NCI-H69 (cell line): ENCODE measurements at regions not wholly inside any gene's neighbourhood (a gene's known extent, or its start where the extent isn't known, plus 50 kb on each side); places are given as distances from the start of the nearest gene placed in this dataset.
"Not testable (repeated sequence)": the region's sequence is repeated elsewhere in the genome, so short reads cannot be mapped to it uniquely, and the experiment has no call there.

Experiments
- DNase-seq: peaks from one replicate; lab custom pipeline; 2025; lab: John Stamatoyannopoulos, UW

- not testable (repeated sequence) for DNase-seq
Measured at GRCh38 chr20:57971583-57971982, 256.9 kb downstream of the ANKRD60 start.

- DNase-seq, result peak; percentile 38
Measured at GRCh38 chr20:57970856-57971255, 257.6 kb downstream of the ANKRD60 start.

GRCh38 chr20:57970116-57970515 is 258.3 kb downstream of the ANKRD60 start:
- no peak for DNase-seq

GRCh38 chr20:57968120-57968519 is 258.3 kb upstream of the PMEPA1 start:
- no peak for DNase-seq

DNA sequence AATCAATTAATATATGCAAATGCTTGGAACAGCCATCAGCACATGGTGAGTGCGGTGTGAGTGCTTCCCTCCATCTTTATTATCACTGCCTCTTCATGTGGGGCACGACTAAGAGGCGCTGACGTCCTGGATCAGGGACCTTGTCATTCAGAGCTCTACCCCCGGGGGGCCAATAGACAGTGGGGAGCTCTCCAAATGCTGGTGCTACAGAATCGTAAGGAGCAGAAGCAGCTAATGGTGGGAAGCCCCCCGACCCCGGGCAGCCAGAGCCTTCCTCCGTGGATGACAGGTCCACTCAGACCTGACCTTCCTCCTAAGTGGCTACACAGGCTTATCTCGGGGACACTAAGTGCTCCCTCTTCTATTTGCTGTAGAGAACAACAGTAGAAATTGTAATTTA is 257.5 kb upstream of the PMEPA1 start:
- no peak for DNase-seq

- no peak for DNase-seq
Measured at GRCh38 chr20:57966620-57967019, 256.8 kb upstream of the PMEPA1 start.

- DNase-seq, result no peak
Measured at GRCh38 chr20:57965441-57965840, 255.6 kb upstream of the PMEPA1 start.

GRCh38 chr20:57964011-57964862 is 254.4 kb upstream of the PMEPA1 start:
- DNase-seq, result peak; percentile 40

DNA sequence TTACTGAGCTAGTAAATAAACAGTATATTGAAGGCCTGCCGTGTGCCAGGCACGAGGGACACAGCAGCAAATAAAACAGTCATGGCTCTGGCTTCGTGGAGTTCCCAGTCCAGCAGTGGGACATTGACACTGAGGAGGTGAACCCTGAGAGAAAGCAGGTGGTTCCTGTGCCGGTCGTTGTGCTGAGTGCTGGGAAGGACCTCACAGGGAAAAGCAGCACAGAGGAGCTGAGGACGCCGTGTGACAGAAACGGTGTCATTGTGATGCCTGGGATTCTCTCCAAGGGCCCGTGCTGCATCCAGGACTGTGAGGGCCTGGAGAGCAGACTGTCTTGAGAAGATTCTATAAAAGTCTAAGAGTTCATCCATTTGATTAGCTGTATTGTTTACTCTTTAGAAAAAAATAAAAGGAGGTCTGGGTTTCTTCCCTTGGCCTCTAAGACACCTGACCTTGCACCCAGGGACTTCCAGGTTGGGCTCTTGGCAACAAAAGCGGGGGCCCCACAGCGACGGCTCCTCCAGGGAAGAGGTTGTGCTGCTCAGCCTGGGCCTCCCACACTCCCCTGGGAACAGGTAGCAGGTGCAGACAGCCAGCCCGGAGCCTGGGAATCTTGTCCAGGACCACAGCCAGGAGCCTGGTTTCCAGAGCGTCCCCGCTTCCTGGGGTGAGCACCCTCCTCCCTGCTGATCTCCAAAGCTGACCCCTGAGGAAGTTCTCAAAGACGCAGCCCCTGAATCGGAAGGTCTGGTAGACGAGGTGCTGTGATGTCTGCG is 251.2 kb upstream of the PMEPA1 start:
- peak; percentile 55 for DNase-seq

- DNase-seq, result peak; percentile 27
Measured at GRCh38 chr20:57959589-57959988, 249.8 kb upstream of the PMEPA1 start.

DNA sequence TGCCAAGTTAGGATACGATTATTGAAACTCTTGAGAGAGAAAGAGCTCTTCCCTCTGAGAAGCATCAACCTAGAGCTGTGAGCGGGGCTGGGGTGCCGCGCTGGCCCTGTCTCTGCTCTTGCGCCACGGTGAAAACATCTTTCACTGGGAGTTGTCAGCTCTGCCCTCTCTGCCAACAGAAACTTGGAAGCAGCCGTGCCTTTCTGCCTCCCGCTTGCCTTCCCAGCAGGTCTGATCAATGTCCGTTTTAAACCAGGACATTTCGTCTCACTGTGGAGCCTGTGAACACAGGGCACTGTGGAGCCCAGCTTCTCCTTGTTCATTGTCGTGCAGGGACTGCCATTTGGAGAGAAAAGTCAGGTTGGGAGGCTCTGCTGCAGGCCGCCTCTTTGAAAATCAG is 249.2 kb upstream of the PMEPA1 start:
- no peak for DNase-seq

GRCh38 chr20:57958050-57958420 is 248.2 kb upstream of the PMEPA1 start:
- no peak for DNase-seq

- no peak for DNase-seq
Measured at GRCh38 chr20:57957411-57958049, 247.7 kb upstream of the PMEPA1 start.

DNA sequence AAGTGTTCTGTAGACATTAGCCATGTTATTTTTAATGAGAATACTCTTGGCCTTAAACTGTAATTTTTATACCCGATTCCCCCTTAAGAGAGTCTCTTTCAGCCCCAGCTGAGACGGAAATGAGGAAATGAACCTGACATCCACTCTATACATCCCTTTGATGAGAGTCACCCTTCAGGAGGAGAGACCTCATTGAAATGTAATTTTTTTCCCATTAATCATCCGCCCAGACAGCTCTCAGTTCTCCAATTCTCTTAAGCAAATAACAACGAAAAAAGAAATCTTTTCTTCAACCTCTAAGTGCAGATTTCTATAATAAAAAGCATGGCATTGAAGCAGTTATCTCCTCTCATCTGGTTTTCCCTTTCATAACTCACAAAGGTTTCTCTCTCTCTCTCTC is 243.8 kb upstream of the PMEPA1 start:
- DNase-seq, result no peak

DNA sequence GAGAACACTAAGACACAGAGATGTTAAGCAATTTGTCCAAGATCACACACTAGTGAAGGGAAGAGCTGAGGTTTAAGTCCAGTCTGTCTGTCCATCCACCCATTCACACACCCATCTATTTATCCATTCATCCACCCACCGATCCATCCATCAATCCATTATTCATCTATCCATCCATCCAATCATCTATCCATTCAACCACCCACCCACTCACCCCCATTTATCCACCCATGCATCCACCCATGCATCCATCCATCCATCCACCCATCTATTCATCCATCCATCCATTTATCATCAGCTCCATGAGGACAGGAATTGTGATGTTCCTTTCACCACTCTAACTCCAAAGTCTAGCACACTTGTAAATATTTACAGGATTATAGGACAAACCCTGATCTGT is 242.3 kb upstream of the PMEPA1 start:
- DNase-seq, result no peak

- DNase-seq, result no peak
Measured at GRCh38 chr20:57951549-57951948, 241.7 kb upstream of the PMEPA1 start.

- no peak for DNase-seq
Measured at GRCh38 chr20:57950764-57951485, 241.1 kb upstream of the PMEPA1 start.

DNA sequence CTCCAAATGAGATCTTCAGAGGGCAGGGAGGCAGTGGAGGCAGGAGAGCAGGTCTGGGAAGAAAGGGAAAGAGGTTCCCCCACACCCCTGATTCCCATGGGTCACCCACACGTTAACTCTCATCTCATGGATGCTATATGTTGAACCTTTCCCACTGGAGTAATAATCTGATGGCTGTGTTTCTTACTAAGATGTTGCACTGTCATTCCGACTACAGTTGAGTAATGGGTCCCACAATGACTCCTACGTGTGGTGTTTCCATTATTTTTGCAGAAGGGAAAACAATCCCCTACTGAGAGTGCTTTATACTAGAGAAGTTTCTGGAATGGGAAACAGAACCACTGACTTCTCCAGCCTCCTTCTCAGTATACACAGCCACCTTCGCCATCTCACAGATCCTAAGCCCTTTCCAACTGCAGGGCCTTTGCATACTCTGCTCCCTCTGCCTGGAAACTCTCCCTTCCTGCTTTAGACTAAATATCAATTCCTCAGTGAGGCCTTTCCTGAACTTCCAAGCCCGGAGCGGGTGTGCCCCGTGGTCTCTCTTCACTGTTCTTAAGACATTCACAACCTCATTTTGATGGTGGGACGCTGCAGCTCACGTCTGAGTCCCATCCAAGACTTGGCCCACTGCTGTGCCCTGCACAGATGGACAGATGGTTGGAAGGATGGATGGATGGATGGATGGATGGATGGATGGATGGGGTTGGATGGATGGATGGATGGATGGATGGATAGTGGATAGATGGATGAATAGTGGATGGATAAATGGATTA is 238.6 kb upstream of the PMEPA1 start:
- DNase-seq, result no peak

GRCh38 chr20:57947421-57948179 is 237.8 kb upstream of the PMEPA1 start:
- DNase-seq, result no peak

GRCh38 chr20:57946559-57947315 is 236.9 kb upstream of the PMEPA1 start:
- no peak for DNase-seq
